ENCODE measurements at regions not wholly inside any gene's neighbourhood (a gene's known extent, or its start where the extent isn't known, plus 50 kb on each side); places are given as distances from the start of the nearest gene placed in this dataset.

DNA sequence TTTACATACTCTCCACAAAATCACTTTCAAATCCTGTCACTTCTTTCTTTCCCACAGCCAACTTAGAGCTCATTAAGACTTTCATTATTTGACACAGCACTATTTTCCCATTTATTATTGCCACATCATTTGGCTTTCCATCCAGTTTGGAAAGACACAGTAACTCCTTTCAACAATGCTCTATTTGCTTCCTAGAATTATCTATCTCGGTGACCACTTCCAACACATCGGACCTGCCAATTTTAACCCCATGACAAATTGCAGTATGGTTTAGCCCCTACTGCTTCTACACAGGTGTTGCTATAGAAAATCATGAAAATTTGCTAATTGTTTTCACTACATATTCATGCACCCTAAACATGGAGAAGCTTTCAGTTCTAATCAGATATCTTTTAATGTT is 190.6 kb upstream of the COX7C start:
- H3K27ac ChIP-seq: no peak overlapping the region
- H3K4me1 ChIP-seq: no peaks in the 10 kb centered on the region
- no peak for DNase-seq
- intact Hi-C loops (cut with DNase I): no loop called here
- no peaks in the 10 kb centered on the region for H3K9me3 ChIP-seq
- H3K27me3 ChIP-seq (ENCODE audit: insufficient read depth in 3 of 3, low read length in 2 of 3): no peaks in the 10 kb centered on the region
- no peaks in the 10 kb centered on the region for H3K36me3 ChIP-seq (ENCODE audit: insufficient read depth in 1 of 2, low read depth in 1 of 2)
- ATAC-seq: no peak
- 38 to 76% (median 50%) methylated on average over 2 of the region's 2 CpGs for WGBS, 3 donors
- no peak overlapping the region for H3K4me3 ChIP-seq
- TF ChIP-seq, protein P1, sequence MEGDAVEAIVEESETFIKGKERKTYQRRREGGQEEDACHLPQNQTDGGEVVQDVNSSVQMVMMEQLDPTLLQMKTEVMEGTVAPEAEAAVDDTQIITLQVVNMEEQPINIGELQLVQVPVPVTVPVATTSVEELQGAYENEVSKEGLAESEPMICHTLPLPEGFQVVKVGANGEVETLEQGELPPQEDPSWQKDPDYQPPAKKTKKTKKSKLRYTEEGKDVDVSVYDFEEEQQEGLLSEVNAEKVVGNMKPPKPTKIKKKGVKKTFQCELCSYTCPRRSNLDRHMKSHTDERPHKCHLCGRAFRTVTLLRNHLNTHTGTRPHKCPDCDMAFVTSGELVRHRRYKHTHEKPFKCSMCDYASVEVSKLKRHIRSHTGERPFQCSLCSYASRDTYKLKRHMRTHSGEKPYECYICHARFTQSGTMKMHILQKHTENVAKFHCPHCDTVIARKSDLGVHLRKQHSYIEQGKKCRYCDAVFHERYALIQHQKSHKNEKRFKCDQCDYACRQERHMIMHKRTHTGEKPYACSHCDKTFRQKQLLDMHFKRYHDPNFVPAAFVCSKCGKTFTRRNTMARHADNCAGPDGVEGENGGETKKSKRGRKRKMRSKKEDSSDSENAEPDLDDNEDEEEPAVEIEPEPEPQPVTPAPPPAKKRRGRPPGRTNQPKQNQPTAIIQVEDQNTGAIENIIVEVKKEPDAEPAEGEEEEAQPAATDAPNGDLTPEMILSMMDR (IDR thresholded peaks at IDR 0.05): no peak

DNA sequence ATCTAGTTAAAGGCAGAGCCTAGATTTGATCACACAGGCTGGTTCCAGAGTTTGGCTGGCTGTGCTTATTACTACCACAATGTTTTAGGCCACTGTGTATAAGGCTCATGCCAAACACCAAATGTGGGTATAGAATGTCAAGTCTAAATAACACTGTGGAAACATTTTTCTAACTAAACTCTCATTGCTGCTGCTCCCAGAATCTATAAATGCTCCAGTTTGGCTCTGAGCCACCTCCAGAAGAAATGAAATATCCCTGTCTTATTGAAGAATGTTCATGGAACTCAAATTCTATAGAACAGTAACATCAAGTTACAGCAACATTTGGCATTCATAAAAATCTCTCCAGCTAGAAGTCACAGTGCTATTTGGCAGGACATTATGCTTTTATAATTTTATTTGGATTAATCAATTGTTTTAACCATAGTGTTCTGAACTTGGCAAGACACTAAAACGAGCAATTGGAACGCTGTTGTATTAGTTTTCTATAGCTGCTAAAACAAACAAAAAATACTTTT is 178.1 kb upstream of the COX7C start:
- H3K27ac ChIP-seq: no peak overlapping the region
- no peaks in the 10 kb centered on the region for H3K4me1 ChIP-seq
- intact Hi-C loops (cut with DNase I): no loop called here
- H3K36me3 ChIP-seq (ENCODE audit: insufficient read depth in 1 of 2, low read depth in 1 of 2): no peaks in the 10 kb centered on the region
- no peaks in the 10 kb centered on the region for H3K27me3 ChIP-seq (ENCODE audit: insufficient read depth in 3 of 3, low read length in 2 of 3)
- ATAC-seq (no peak), DNase-seq (no peak)
- TF ChIP-seq, protein P1 (IDR thresholded peaks at IDR 0.05): no peak
- no peaks in the 10 kb centered on the region for H3K9me3 ChIP-seq
- no peak overlapping the region for H3K4me3 ChIP-seq
- 20 to 33% (median 24%) methylated on average over 2 of the region's 2 CpGs for WGBS, 3 donors

DNA sequence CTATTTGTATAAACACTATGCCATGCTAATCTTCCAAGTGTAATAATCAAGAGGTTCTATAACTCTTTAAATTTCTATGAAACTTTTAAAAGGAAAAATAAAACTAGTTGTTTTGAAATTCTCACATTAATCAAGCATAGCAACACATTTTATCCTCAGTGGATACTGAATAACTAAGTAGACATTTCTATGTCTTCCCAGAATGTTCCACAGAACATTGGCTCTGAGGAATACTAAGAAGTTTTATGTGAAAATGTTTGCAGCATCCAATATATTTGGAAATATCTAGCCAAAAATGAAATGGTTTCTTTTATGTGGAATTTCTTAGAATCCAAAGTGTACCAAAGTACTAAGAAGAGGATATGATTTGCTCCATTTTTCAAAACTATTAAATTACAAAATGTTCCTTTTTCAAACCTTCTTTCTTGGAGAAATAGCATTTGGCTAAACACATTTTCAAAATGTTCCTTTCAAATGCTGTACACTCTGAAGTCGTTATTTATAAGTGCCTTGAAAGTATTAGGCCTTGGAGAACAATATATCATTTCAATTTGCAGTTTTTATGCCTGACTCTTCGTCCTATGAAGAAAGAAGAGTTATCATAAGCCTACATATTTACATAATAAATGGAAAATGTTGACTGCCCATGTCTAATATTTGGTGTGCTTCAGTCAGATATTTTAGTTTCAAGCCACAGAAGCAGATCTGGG is 175.6 kb upstream of the COX7C start:
- intact Hi-C loops (cut with DNase I): no loop called here
- Histone ChIP-seq H3K4me3 (no peak overlapping the region), H3K27me3 (ENCODE audit: insufficient read depth in 3 of 3, low read length in 2 of 3) (no peaks in the 10 kb centered on the region), H3K27ac (no peak overlapping the region), H3K9me3 (no peaks in the 10 kb centered on the region), H3K4me1 (no peaks in the 10 kb centered on the region), H3K36me3 (ENCODE audit: insufficient read depth in 1 of 2, low read depth in 1 of 2) (no peaks in the 10 kb centered on the region)
- ATAC-seq: no peak
- no peak for DNase-seq
- TF ChIP-seq, protein P1 (IDR thresholded peaks at IDR 0.05): no peak
- 39 to 48% (median 39%) methylated on average over 2 of the region's 2 CpGs for WGBS, 3 donors

DNA sequence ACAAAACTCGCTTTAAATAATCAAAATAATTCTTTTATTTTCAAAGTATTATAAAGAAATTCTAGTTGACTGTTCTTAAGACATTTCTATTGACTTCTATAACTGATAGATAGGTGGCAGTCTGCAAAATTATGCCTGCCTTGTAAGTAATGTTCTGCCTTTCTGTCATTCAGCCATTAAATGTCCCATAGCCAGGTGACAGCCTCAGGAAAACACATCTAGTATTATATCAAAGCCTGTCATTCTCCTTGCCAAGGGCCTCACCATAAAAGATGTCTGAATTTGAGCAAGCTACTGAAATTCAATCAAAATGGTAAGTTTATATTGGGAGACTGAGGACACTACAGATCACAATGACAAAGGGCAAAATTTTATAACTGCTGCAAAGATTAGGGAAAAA is 170.4 kb upstream of the COX7C start:
- no peak for DNase-seq
- Histone ChIP-seq H3K4me1 (no peaks in the 10 kb centered on the region), H3K27me3 (ENCODE audit: insufficient read depth in 3 of 3, low read length in 2 of 3) (no peaks in the 10 kb centered on the region), H3K36me3 (ENCODE audit: insufficient read depth in 1 of 2, low read depth in 1 of 2) (no peaks in the 10 kb centered on the region), H3K9me3 (no peaks in the 10 kb centered on the region), H3K27ac (no peak overlapping the region), H3K4me3 (no peak overlapping the region)
- TF ChIP-seq, protein P1 (IDR thresholded peaks at IDR 0.05): no peak
- ATAC-seq: no peak
- WGBS, 3 donors: 79 to 82% (median 80%) methylated on average over 1 of the region's 1 CpG
- intact Hi-C loops (cut with DNase I): no loop called here

DNA sequence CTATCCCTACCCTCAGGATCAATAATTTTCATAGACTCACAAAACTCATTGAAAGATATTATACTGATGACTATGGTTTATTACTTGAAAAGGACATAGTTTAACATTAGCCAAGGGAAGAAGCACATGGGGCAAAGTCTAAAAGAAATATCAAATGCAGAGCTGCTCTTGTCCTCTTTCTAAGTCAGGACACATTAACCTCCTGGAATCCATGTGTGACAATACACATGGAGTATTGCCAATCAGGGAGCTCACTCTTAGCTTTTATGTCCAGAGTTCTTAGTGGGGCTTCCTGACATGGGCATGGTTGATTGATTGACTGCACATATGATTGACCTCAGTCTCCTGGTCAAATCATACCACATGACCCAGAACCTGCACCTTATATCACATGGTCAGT is 165.5 kb upstream of the COX7C start:
- TF ChIP-seq, protein P1 (IDR thresholded peaks at IDR 0.05): no peak
- no peak for ATAC-seq

More for the DNA sequence above, 165.5 kb upstream of the COX7C start:
- Histone ChIP-seq H3K4me3 (no peak overlapping the region), H3K36me3 (ENCODE audit: insufficient read depth in 1 of 2, low read depth in 1 of 2) (no peaks in the 10 kb centered on the region), H3K27ac (no peak overlapping the region), H3K27me3 (ENCODE audit: insufficient read depth in 3 of 3, low read length in 2 of 3) (no peaks in the 10 kb centered on the region), H3K4me1 (no peaks in the 10 kb centered on the region), H3K9me3 (no peaks in the 10 kb centered on the region)
- intact Hi-C loops (cut with DNase I): no loop called here
- no peak for DNase-seq

All from psoas muscle (tissue), 7 donors.